ENCODE measurements at regions not wholly inside any gene's neighbourhood (a gene's known extent, or its start where the extent isn't known, plus 50 kb on each side); places are given as distances from the start of the nearest gene placed in this dataset.

DNA sequence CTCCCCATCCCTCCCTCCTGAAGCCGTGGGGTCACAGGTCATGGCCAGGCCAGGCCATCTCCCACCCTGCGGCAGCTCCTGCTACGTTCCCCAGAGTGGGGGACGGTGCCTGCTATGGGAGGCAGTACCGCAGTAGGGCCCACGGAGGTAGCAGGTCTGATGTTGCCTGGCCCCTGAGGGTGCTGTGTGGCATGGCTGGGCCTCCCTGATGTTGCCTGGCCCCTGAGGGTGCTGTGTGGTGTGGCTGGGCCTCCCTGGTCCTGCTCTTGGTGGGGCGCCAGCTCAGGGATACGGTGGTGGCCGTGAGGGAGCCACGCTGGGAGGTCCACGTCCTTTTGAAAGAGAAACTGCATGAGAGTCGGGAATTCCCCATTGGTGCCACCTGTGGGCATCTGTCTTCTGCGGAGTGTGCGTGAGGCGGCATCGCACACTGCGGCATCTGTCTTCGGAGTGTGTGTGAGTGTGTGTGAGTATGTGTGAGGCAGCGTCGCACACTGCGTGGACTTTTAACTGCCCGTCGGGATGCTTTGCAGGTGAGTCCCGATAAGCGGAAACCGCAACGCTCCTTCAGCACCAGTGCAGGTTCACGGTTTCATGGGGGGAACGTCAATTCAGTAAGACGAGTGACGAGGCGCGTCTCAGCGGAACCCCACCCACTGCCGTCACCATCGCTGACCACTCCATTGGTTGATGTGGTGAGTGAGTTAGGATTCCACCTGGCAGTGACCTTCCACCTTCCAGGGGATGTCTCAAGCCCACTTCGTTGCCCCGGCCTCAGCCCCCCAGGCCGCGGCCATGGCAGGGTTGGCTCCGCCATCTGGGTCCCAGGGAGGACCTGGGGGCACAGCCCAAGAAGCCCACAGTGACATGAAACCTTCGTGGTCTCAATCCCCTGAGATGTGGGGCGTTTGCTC, 51.2 kb upstream of the CFAP46 start:
- no peak overlapping the region for H3K4me3 ChIP-seq (ENCODE audit: low read depth, low read length, poor library complexity, severe bottlenecking)
- TF ChIP-seq CTCF (conservative IDR thresholded peaks at IDR 0.05; ENCODE audit: low read length) (no peak), EZH2phosphoT487 (IDR thresholded peaks at IDR 0.05; ENCODE audit: borderline replicate concordance, low read depth, low read length) (no peak)
- no peak for DNase-seq (ENCODE audit: low spot score)
- no peak overlapping the region for H3K4me2 ChIP-seq (ENCODE audit: low read length)
- intact Hi-C loops (cut with micrococcal nuclease; ENCODE audit: unreplicated experiment) = no loop called here
- no peaks in the 10 kb centered on the region for H3K36me3 ChIP-seq (ENCODE audit: insufficient read depth, low read length)
- no peaks in the 10 kb centered on the region for H3K9me2 ChIP-seq (ENCODE audit: insufficient read depth, low read length)
- H3K79me2 ChIP-seq (ENCODE audit: insufficient read depth, low read depth, low read length) = no peaks in the 10 kb centered on the region
- ChIA-PET POLR2A (no interaction called here), CTCF (ENCODE audit: unreplicated experiment) (no interaction called here)
- no peaks in the 10 kb centered on the region for H4K20me1 ChIP-seq (ENCODE audit: insufficient read depth, low read length)
- H3K27ac ChIP-seq (ENCODE audit: low read depth, low read length, poor library complexity, severe bottlenecking) = no peak overlapping the region
- H3K4me1 ChIP-seq (ENCODE audit: insufficient read depth, low read length, poor library complexity, severe bottlenecking) = no peaks in the 10 kb centered on the region
- no peak overlapping the region for H2AFZ ChIP-seq (ENCODE audit: low read length)
- no TSS peak for BruUV-seq (replicated peaks)
- no peaks in the 10 kb centered on the region for H3K9me3 ChIP-seq (ENCODE audit: low read length)

DNA sequence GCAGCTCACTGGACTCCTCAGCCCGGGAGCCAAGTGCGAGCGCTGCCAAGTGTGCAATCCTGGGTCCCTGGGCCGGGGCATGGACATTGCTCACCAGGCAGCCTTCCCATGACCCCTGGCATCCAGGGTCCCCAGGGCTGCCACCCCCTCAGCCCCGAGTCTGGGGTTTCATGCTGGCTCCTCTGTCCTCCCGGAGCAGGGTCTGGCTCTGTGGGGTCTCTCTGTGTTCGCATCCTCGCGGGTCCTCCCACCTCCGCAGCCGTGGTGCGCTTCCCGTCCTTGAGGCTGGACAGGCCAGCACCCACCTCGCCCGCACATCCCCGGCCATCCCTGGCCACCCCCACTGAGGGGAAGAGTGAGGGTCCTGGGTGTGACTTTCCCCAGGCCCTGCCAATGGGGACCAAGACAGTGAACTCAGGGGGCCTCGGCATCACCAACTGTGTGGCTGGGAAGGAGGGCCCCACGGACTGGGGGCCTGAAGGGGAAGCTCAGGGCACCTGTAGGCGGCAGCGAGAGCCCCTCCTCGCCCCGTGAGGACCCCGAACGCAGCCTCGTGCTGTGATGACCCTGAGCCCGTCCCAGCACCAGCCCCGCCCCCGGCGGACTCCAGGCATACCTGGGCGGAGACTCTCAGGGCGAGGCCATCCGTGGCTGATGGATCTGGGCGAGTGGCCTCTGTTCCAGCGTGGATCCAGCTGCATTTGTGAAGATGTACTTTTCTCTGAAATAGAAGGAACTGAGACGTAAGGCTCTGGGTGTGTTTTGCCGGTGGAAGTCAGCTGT, 50.3 kb upstream of the CFAP46 start:
- no TSS peak for BruUV-seq (replicated peaks)

More for the DNA sequence above, 50.3 kb upstream of the CFAP46 start:
- CTCF ChIA-PET (ENCODE audit: unreplicated experiment) = no interaction called here
- no peaks in the 10 kb centered on the region for H4K20me1 ChIP-seq (ENCODE audit: insufficient read depth, low read length)
- TF ChIP-seq CTCF (conservative IDR thresholded peaks at IDR 0.05; ENCODE audit: low read length) (no peak), EZH2phosphoT487 (IDR thresholded peaks at IDR 0.05; ENCODE audit: borderline replicate concordance, low read depth, low read length) (no peak)
- no peak for DNase-seq (ENCODE audit: low spot score)
- no peaks in the 10 kb centered on the region for H3K9me3 ChIP-seq (ENCODE audit: low read length)
- H3K4me2 ChIP-seq (ENCODE audit: low read length) = no peak overlapping the region
- no peak overlapping the region for H3K27ac ChIP-seq (ENCODE audit: low read depth, low read length, poor library complexity, severe bottlenecking)
- no peak overlapping the region for H2AFZ ChIP-seq (ENCODE audit: low read length)
- H3K36me3 ChIP-seq (ENCODE audit: insufficient read depth, low read length) = no peaks in the 10 kb centered on the region
- intact Hi-C loops (cut with micrococcal nuclease; ENCODE audit: unreplicated experiment) = no loop called here
- no peak overlapping the region for H3K4me3 ChIP-seq (ENCODE audit: low read depth, low read length, poor library complexity, severe bottlenecking)
- no peaks in the 10 kb centered on the region for H3K79me2 ChIP-seq (ENCODE audit: insufficient read depth, low read depth, low read length)
- POLR2A ChIA-PET = no interaction called here
- H3K9me2 ChIP-seq (ENCODE audit: insufficient read depth, low read length) = no peaks in the 10 kb centered on the region
- no peaks in the 10 kb centered on the region for H3K4me1 ChIP-seq (ENCODE audit: insufficient read depth, low read length, poor library complexity, severe bottlenecking)

All from OCI-LY7 (cell line).